K562 (cell line): ENCODE measurements at regions not wholly inside any gene's neighbourhood (a gene's known extent, or its start where the extent isn't known, plus 50 kb on each side); places are given as distances from the start of the nearest gene placed in this dataset.

ENCODE experiments used
- ATAC-seq: fragments of 200-7000 bp; cut with Tn5 transposase; 3 replicates; pipeline ENCODE4 v1.9.1; 2020; ENCODE audit warnings: moderate library complexity
- BruUV-seq: library from RNA; stranded (reverse); fragments of 400-500 nt; replicated peaks from 2 replicates; lab custom pipeline; 2021; lab: Mats Ljungman, UMichigan
- CTCF ChIA-PET: fragments of 300-600 bp; formaldehyde crosslinking; extraction: SDS; loops from one replicate; lab custom pipeline; 2021; ENCODE audit warnings: low intra/inter-chr PET ratio; lab: Yijun Ruan, JAX
- POLR2A ChIA-PET: fragments of 300-600, 350-650 bp; sonication (Branson Sonifier 250); formaldehyde crosslinking; extraction: SDS; loops from one replicate; lab custom pipeline; 2021; ENCODE audit warnings: antibody characterized with exemption, inconsistent platforms; lab: Yijun Ruan, JAX
- DNase-seq, 4 experiments: peaks; one replicate each; pipeline versions ENCODE4 v3.0.0 to v3.0.0-alpha.2; 2011 to 2018; ENCODE audit warnings: low spot score in 3 of 4, mixed read lengths in 3 of 4; ENCODE audit errors: extremely low read depth in 1 of 4
- FAIRE-seq: peaks from 2 replicates; lab custom pipeline; 2011; peaks lifted over from hg19 to GRCh38; lab: Jason Lieb, UNC
- H2AFZ ChIP-seq: 2 replicates; pipeline ENCODE4 v1.6.0; 2011; ENCODE audit warnings: low read depth, low read length, control low read depth, inconsistent platforms
- H3K27ac ChIP-seq: fragments of 200-600 bp; 3 replicates; pipeline ENCODE4 v1.8.0; 2011; ENCODE audit warnings: low read depth, mild to moderate bottlenecking, control low read depth, inconsistent platforms, low read length, moderate library complexity, mixed read lengths; ENCODE audit errors: extremely low read depth
- H3K27me3 ChIP-seq, 2 experiments: fragments of 300-600 bp in 1 of 2; 2 replicates in 1 of 2; 3 replicates in 1 of 2; pipeline versions ENCODE4 v1.6.0 to v1.8.0; 2011; ENCODE audit warnings: inconsistent platforms in 2 of 2, low read length in 2 of 2, mild to moderate bottlenecking in 1 of 2, mixed read lengths in 1 of 2, moderate library complexity in 1 of 2; ENCODE audit not compliant: control insufficient read depth in 2 of 2, insufficient read depth in 2 of 2
- H3K36me3 ChIP-seq: fragments of 300-600 bp; 3 replicates; pipeline ENCODE4 v1.8.0; 2011; ENCODE audit warnings: mild to moderate bottlenecking, low read length, inconsistent platforms; ENCODE audit not compliant: control insufficient read depth, insufficient read depth
- H3K4me1 ChIP-seq, 2 experiments: fragments of 200-600 bp in 1 of 2; replicated peaks in 1 of 2; 2 replicates in 1 of 2; 3 replicates in 1 of 2; pipeline versions ENCODE4 v1.5.1 to v1.8.0; 2011; ENCODE audit warnings: inconsistent platforms in 2 of 2, low read length in 2 of 2, mild to moderate bottlenecking in 1 of 2, mixed read lengths in 1 of 2, moderate library complexity in 1 of 2; ENCODE audit not compliant: control insufficient read depth in 2 of 2, insufficient read depth in 2 of 2
- H3K4me2 ChIP-seq: 2 replicates; pipeline ENCODE4 v1.6.1; 2011; ENCODE audit warnings: low read length, control low read depth, inconsistent platforms, mixed read lengths; ENCODE audit not compliant: insufficient read depth
- H3K4me3 ChIP-seq: fragments of 200-600 bp; sonication (generic), shearing (Covaris generic); 2 replicates; pipeline ENCODE4 v1.5.1; 2016; ENCODE audit warnings: control low read depth, inconsistent platforms
- H3K79me2 ChIP-seq: fragments of 200-600 bp; 3 replicates; pipeline ENCODE4 v1.8.0; 2011; ENCODE audit warnings: low read length, inconsistent platforms; ENCODE audit not compliant: control insufficient read depth, insufficient read depth
- H3K9ac ChIP-seq, 2 experiments: 2 replicates each; pipeline versions ENCODE4 v1.6.0 to v1.6.1; 2011; ENCODE audit warnings: low read depth in 2 of 2, low read length in 2 of 2, control low read depth in 1 of 2, inconsistent platforms in 1 of 2, mild to moderate bottlenecking in 1 of 2, mixed read lengths in 1 of 2; ENCODE audit not compliant: insufficient read depth in 1 of 2
- H3K9me1 ChIP-seq: one replicate; pipeline ENCODE4 v1.6.0; 2011; ENCODE audit warnings: inconsistent platforms, mild to moderate bottlenecking, low read length, moderate library complexity; ENCODE audit not compliant: control insufficient read depth, insufficient read depth
- H3K9me3 ChIP-seq: replicated peaks from 2 replicates; pipeline ENCODE4 v1.5.1; 2011; ENCODE audit warnings: low read depth, low read length, inconsistent platforms; ENCODE audit not compliant: control insufficient read depth, insufficient read depth
- H4K20me1 ChIP-seq: replicated peaks from 2 replicates; pipeline ENCODE4 v1.6.1; 2011; ENCODE audit warnings: low read length, inconsistent platforms, mixed read lengths; ENCODE audit not compliant: control insufficient read depth, insufficient read depth
- CTCF ChIP-seq, 3 experiments: IDR thresholded peaks in 2 of 3; conservative IDR thresholded peaks in 1 of 3; 2 replicates each; pipeline ENCODE4 v1.5.1; 2011 to 2012; ENCODE audit warnings: low read length in 3 of 3, mild to moderate bottlenecking in 3 of 3, control low read depth in 2 of 3, improper control_type of control experiment in 1 of 3, inconsistent platforms in 1 of 3, low read depth in 1 of 3, mixed read lengths in 1 of 3, moderate library complexity in 1 of 3; ENCODE audit not compliant: insufficient read depth in 2 of 3
- PATZ1 ChIP-seq: fragments of 250-450 bp; sonication (Bioruptor Pico); IDR thresholded peaks from 2 replicates; pipeline ENCODE4 v1.5.0; 2020; ENCODE audit warnings: mild to moderate bottlenecking, borderline replicate concordance
- RAD21 ChIP-seq, 2 experiments: fragments of 250-450 bp in 1 of 2; fragments of 450-650 bp in 1 of 2; sonication (Bioruptor Pico) in 1 of 2; formaldehyde crosslinking in 1 of 2; IDR thresholded peaks in 1 of 2; conservative IDR thresholded peaks in 1 of 2; 2 replicates each; pipeline versions ENCODE4 v1.4.0 to v1.8.0; 2020 to 2022; ENCODE audit warnings: mild to moderate bottlenecking in 2 of 2, moderate library complexity in 1 of 2
- RB1 ChIP-seq: fragments of 450-650 bp; IDR thresholded peaks from 2 replicates; pipeline ENCODE4 v1.6.1; 2017; ENCODE audit warnings: low read depth, mild to moderate bottlenecking
- TAF15 ChIP-seq: fragments of 200-400 bp; formaldehyde crosslinking; IDR thresholded peaks from 2 replicates; pipeline ENCODE4 v1.6.1; 2017; ENCODE audit warnings: mild to moderate bottlenecking, low read depth, low read length, moderate library complexity
- ZNF609 ChIP-seq: sonication (generic); formaldehyde crosslinking; IDR thresholded peaks from 2 replicates; pipeline ENCODE4 v1.8.1; 2023; ENCODE audit warnings: missing genetic modification reagents, mild to moderate bottlenecking, borderline replicate concordance
- WGBS: fragments of 100-300 bp; shearing (Covaris generic); methylation state at CpG from one replicate; pipeline ENCODE4 v1.1.6; 2016; ENCODE audit warnings: low coverage, mixed read lengths; ENCODE audit not compliant: insufficient coverage; ENCODE audit errors: missing lambda C conversion rate; 5-methylcytosine and 5-hydroxymethylcytosine counted together
- in situ Hi-C: fragments of 300-500 bp; cut with MboI; formaldehyde crosslinking; loops from 4 replicates; pipeline ENCODE4 v1.15.0; 2018; ENCODE audit warnings: inconsistent platforms, mixed read lengths
- intact Hi-C: fragments of 100-400 bp; cut with micrococcal nuclease; formaldehyde crosslinking; loops from 2 replicates; pipeline ENCODE4 v1.14.2; 2022

DNA sequence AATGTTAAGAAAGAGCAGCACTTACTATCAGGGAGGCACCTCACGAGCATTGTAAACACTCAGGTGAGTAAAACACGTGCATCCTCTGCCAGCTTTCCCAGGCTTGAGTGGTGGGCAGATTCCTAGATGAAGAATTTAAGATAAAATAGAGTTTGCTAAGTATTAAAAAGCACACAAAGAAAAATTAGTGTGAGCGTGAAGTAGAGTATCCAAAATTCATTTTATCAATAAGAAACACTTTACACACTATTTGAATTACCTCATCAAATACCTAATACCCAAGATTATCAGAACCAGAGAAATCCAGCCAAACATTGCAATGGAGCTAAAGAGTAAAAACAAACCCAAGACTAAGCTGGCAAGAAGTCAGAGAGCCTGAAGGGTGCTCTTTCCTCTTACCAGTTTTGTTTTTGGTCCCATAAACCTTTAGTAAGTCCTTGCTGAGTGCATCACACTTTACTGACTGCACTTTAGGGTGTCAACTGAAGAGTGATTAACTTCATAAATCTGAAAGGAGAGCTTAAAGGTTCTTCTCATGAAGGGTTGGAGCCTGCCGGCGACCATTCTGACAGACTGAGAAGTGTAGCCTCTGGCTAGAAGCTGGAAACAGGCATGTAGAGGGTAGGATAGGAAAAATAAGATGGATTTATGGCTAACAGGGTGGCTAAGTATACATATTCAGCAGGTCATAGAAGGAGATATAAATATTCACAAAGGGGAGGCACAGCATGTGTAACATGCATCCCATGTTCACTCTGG, 151.1 kb downstream of the SLC7A11 start (continued):
- no peak for TF ChIP-seq ZNF609 (CRISPR knock-in tag)
- no peak for TF ChIP-seq TAF15

- intact Hi-C loops, result loop anchor here (1.0 to 5.0 kb wide), 6 partner anchors 55 to 782 kb away; no protein-coding TSS in a partner anchor
- in situ Hi-C loops, result no loop called here
- peak; percentile 86 for FAIRE-seq
- Histone ChIP-seq H3K36me3 (no peaks in the 10 kb centered on the region), H3K9me3 (no peaks in the 10 kb centered on the region), H3K4me3 (no peak overlapping the region), H3K4me1 (no peaks in the 10 kb centered on the region), H2AFZ (no peak overlapping the region), H3K27me3 (no peaks in the 10 kb centered on the region; a peak in 1 of 5 replicates), H3K79me2 (no peaks in the 10 kb centered on the region), H3K9me1 (peaks cover 2% of the 10 kb centered on the region), H3K4me2 (no peak overlapping the region), H3K27ac (no peak overlapping the region), H4K20me1 (no peaks in the 10 kb centered on the region), H3K9ac (no peak overlapping the region)
- 8% methylated on average over 16 of the region's 17 CpGs for WGBS
- BruUV-seq, result no TSS peak
- ChIA-PET CTCF (interaction anchor here (0.6 to 0.7 kb wide), 3 partner anchors 15 to 995 kb away, joined by 3 read pairs; no protein-coding TSS in a partner anchor), POLR2A (interaction anchor here (0.6 to 1.1 kb wide), 3 partner anchors 18 to 847 kb away, joined by 3 read pairs; no protein-coding TSS in a partner anchor)
- DNase-seq, result peak; percentile 60 to 72 (median 64)
- ATAC-seq, result peak; percentile 91
- TF ChIP-seq PATZ1, result no peak
- TF ChIP-seq CTCF (IDR thresholded peaks at IDR 0.05 in 2 of 3, conservative IDR thresholded peaks at IDR 0.05 in 1 of 3; ENCODE audit: insufficient read depth in 2 of 3, low read depth in 1 of 3, low read length in 3 of 3), result peak; percentile 60 to 79 (median 72)
- TF ChIP-seq RB1, result no peak
- TF ChIP-seq RAD21 (CRISPR knock-in tag; conservative IDR thresholded peaks at IDR 0.05 in 1 of 2, IDR thresholded peaks at IDR 0.05 in 1 of 2), result peak; percentile 48 to 76
Observed at GRCh38 chr4:138090150-138090917, 151.8 kb downstream of the SLC7A11 start.
